Omental fat pad (tissue), 3 donors: ENCODE measurements at regions not wholly inside any gene's neighbourhood (a gene's known extent, or its start where the extent isn't known, plus 50 kb on each side); places are given as distances from the start of the nearest gene placed in this dataset.

Source experiments
- ATAC-seq: fragments of 150-250 bp; one replicate; pipeline ENCODE4 v1.9.1; 2016; ENCODE audit warnings: mild to moderate bottlenecking, moderate library complexity; ENCODE audit not compliant: low FRiP score
- DNase-seq: peaks from one replicate; pipeline ENCODE4 v3.0.0-alpha.2; 2019; ENCODE audit warnings: low spot score
- CTCF ChIP-seq, 3 donors: fragments of 450-650 bp; IDR thresholded peaks; one replicate each; pipeline ENCODE4 v1.5.1; 2016 to 2017; ENCODE audit warnings: antibody characterized with exemption in 3 of 3, mild to moderate bottlenecking in 3 of 3, moderate library complexity in 2 of 3

- ATAC-seq (no peak), DNase-seq (no peak)
- no peak for TF ChIP-seq CTCF (IDR thresholded peaks at IDR 0.05)
Observed at GRCh38 chr9:79287708-79288290, 284.0 kb upstream of the TLE4 start.

- ATAC-seq, result no peak
- no peak for DNase-seq
- TF ChIP-seq CTCF (IDR thresholded peaks at IDR 0.05), result no peak
Observed at GRCh38 chr9:79289856-79290255, 281.9 kb upstream of the TLE4 start.

GRCh38 chr9:79292731-79293280 lies 279.0 kb upstream of the TLE4 start:
- DNase-seq (no peak), ATAC-seq (no peak)
- TF ChIP-seq CTCF (IDR thresholded peaks at IDR 0.05), result no peak

GRCh38 chr9:79300068-79300467 lies 271.7 kb upstream of the TLE4 start:
- ATAC-seq (no peak), DNase-seq (no peak)
- TF ChIP-seq CTCF (IDR thresholded peaks at IDR 0.05), result no peak

GRCh38 chr9:79301085-79301484 lies 270.7 kb upstream of the TLE4 start:
- DNase-seq, result no peak
- ATAC-seq, result no peak
- no peak for TF ChIP-seq CTCF (IDR thresholded peaks at IDR 0.05)

- ATAC-seq (no peak), DNase-seq (no peak)
- no peak for TF ChIP-seq CTCF (IDR thresholded peaks at IDR 0.05)
Observed at GRCh38 chr9:79301551-79302391, 270.0 kb upstream of the TLE4 start.
